ENCODE measurements at regions not wholly inside any gene's neighbourhood (a gene's known extent, or its start where the extent isn't known, plus 50 kb on each side); places are given as distances from the start of the nearest gene placed in this dataset.

DNA sequence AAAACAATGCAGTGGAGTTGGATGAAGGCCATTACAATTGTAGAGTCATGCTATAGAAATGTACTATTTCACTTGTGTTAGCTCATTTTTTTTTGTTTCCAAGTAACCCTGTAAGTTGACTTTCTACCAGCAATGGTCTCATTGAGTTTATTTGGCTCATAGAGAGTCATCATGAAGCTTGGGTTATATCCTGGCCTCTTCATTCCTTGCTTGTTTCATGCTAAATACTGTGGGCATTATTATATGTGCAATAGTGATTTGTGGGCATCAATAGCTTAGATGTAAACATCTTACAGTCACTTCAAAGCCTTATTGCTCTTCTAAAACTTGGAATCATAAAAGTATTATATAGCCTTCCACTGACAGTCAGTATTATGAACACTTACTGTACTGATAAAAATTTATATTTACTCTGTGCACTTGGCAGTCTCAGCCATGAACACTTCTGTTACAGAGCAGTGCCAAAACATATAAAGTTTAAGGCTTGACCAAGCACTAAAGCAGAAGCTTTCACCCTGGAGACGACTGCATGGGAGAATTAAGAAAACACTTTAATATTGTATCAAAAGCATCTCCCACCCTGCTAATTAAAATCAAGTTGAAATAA lies 751.2 kb downstream of the SATB2 start:
- DNase-seq (ENCODE audit: low read depth in 2 of 2): no peak

DNA sequence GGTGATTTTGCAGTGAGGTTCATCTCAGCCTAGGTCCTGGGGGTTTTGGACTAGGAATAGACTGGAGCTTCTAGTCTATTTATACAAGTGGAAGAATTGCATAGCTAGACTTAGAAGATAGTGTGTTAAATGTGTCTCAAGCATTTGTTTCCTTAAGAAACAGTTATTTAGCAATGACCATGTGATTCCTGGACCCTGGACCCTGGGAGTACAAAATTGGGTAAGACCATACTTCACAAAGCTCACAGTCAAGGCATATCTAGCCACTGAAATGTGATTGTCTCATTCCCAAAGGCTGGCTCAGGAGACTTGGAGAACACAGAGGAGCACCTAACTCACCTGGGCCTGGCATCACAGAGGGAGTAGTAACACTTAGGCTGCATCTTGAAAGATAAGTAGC lies 754.5 kb downstream of the SATB2 start:
- DNase-seq (ENCODE audit: low read depth in 2 of 2): no peak

DNA sequence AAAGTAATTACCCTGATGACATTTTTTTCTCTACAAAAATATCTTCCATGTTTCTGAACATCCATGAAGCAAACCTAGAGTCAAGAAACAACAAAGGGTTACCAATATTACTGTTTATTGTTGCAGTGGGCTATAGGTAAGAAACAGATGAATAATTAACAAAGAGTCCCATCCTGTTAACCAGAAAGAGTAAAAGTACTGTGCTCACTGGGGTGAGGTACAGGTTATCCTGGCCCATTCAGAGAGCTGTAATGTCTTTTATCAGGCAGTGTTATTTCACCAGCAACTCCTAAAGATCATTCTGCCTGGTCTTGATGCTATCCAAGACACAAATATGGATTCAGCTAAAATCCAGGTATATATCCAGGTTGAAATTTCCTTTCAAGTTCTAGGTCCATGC lies 754.9 kb downstream of the SATB2 start:
- no peak for DNase-seq (ENCODE audit: low read depth in 2 of 2)

- DNase-seq (ENCODE audit: low read depth in 2 of 2): no peak
Measured at GRCh38 chr2:198701481-198701880, 756.3 kb downstream of the SATB2 start.

DNA sequence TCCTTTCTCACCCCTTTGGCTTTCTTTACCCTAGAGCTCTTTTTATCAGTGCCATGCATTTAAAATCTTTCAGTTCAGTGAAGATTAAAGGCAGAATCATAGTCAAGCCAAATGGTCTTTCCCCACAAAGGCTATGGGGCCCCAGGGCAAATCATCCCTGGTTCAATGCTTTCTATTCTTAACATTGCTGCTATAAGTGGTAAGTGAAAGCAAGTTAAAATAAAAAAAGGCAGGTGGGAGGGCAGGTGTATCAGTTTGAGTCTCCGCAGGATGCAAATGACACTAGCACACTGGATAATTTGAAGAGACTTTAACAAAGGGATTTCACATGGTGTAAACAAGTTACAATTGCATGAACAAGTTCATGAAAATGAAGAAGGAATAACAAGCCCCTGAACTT lies 757.4 kb downstream of the SATB2 start:
- no peak for DNase-seq (ENCODE audit: low read depth in 2 of 2)

GRCh38 chr2:198698230-198698629 lies 759.5 kb downstream of the SATB2 start:
- DNase-seq (ENCODE audit: low read depth in 2 of 2): no peak

DNA sequence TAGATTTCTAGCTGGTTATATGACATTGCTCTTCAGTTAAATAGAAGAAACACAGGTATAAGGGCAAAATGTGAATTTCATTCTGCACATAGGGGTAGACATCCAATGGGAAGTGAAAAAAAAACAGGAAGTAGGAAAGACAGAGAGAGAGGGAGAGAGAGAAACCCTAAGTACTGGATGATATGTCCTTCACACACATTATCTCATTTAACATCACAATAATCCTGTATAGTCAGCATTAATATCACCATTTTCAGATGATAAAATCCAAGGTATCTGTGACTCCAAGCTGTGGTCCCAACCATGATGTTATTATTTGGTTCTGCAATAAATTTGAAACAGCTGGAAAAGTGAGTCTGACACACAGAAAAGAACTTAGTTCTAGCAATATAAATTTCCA lies 759.9 kb downstream of the SATB2 start:
- DNase-seq (ENCODE audit: low read depth in 2 of 2): no peak

DNA sequence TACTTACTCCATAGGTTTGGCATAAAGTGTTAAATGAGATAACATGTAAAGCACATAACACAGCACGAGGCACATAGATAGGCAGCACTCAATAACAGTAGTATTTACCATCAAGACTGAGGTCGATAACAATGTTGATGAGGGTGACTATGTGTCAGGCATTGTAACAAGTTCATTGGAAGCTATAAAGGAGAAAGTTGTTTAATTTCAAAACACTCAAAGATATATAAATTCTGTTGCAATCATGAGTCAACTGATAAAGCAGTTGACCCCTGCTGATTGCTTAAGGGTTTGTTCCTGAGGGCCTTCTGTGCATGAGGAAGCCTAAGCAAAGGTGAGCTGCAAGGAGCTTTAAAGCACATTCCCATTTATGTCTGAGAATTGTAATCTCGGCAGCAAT lies 760.5 kb downstream of the SATB2 start:
- no peak for DNase-seq (ENCODE audit: low read depth in 2 of 2)

DNA sequence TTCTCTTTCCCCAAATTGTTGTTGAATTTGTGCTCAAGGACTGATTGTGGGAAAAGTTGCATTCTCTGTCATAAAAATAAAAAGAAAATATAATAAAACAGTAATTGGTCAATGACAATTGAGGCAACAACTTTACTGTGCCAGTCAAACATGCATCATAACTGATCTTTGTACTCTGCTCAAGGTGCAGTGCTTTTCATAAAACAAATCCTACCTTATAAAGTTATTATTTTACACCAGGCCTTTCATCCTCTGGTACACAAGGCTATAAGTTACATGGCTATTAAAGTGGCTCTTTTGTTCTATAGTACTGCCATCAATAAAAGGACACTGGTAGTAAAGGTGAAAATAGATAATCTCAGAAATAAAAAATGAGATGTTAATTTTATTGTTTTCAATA lies 761.9 kb downstream of the SATB2 start:
- no peak for DNase-seq (ENCODE audit: low read depth in 2 of 2)

DNA sequence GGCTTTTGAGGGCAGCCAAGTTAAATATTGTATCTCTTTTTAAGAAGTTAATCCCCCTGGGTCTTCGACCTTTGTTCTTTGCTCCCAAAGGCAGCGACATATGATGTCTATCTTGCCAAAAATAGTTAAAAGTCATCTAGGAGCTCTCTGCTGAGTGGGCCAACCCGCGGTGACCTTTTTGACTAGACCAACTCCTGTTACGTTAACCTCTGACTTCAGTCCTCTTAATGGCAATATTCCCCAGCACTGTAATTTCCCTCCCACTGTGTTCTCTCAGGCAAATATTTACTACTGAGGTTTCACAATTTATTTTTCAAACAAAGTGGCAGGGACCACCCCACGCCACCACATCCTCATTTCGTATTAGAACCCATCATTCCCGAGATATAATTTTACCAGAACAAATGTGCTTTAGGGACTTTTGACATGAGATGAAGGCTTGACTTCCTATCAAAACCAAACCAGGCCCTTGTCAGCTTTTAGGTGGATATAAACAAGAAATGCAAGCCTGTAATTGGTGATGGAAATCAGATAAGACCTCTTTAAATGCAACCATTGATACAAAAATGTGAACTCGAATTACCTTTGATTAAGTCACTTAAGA lies 764.7 kb downstream of the SATB2 start:
- DNase-seq (ENCODE audit: low read depth in 2 of 2): no peak

GRCh38 chr2:198691236-198691635 lies 766.5 kb downstream of the SATB2 start:
- DNase-seq (ENCODE audit: low read depth in 2 of 2): no peak

- DNase-seq (ENCODE audit: low read depth in 2 of 2): no peak
Measured at GRCh38 chr2:198664321-198664720, 793.4 kb downstream of the SATB2 start.

GRCh38 chr2:198662905-198663304 lies 794.8 kb downstream of the SATB2 start:
- no peak for DNase-seq (ENCODE audit: low read depth in 2 of 2)

GRCh38 chr2:198660501-198660900 lies 797.2 kb downstream of the SATB2 start:
- no peak for DNase-seq (ENCODE audit: low read depth in 2 of 2)

DNA sequence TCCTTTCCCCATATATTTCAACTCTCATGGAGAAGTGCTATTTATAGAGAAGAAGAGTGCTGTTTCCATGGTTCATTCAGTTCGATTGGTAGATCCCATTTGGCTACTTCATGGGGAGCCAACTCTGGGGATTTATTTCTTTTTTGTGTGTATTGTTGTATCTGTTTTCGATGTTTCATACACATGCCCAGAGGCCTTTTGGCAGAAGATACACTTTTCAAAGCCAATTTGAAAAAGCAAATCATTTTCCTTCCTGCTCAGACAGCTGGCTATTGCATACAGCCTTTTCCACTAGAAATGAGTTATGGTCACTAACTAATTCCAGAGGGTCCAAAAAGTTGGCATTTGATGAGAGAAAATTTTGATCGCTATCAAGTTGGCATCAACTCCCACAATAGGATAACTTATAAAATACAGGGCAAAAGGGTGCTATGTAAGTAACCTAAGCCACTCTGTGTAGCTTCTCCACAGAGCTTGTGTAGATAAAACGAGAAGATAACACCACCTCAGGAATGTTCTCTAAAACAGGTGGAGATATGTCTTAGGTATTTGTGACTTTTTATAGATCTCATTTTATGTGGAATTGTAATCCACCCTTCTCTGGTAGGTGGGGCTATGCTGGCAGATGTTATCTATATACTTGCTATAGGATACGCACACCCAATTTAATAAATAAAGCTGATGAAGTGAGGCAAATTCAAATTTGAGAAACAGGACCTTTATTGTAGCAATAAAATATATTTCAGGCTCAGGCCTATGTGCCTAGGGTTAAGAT lies 798.5 kb downstream of the SATB2 start:
- DNase-seq (ENCODE audit: low read depth in 2 of 2): no peak

DNA sequence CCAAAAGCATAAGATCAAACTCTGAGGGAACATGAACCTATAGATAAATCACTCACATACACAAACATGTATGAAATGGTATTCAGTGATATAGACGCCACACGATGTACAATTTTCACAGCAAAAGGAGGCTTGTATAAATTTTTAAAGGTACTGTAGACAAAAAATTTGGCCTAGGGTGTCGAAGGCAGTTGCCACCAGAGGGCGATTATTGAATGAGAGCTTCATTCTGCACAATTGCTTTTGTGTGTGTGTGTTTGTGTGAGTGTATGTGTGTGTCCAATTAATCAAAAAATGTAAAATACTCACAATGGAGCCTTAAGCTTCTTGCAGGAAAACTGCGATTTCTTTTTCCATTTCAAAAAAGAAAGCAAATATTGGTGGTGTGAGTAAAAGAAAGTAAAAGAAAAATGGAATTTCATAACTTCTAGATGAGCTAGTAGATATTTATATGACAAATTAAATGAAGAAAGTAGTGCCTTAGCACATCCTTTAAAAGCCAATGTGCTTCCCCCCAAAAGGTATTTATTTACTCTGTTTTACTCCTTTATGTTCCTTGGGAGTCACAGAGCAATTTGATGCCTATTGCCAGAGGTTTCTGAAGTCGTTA lies 800.1 kb downstream of the SATB2 start:
- DNase-seq (ENCODE audit: low read depth in 2 of 2): no peak

DNA sequence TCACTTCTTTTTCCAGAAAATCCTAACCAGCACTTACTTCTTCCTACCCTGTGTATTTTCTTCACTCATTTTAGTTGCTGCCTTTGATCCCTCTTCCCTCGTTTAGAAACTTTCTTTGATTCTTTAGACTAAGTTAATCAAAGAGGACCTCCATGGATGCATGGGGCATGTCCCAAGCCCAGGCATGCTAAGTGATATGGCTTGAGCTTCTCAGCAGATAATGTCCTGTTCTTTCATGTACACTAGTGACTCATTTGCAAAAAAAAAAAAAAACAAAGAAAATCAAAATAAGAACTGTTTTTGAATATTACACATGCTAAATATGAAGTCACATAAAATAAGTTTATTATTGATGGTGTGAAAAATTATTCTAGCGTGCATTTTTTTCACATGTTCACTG lies 800.9 kb downstream of the SATB2 start:
- DNase-seq (ENCODE audit: low read depth in 2 of 2): no peak

- DNase-seq (ENCODE audit: low read depth in 2 of 2): no peak
Measured at GRCh38 chr2:198654646-198655045, 803.1 kb downstream of the SATB2 start.

GRCh38 chr2:198653311-198653710 lies 804.4 kb downstream of the SATB2 start:
- DNase-seq (ENCODE audit: low read depth in 2 of 2): no peak

GRCh38 chr2:198652461-198652860 lies 805.3 kb downstream of the SATB2 start:
- DNase-seq (ENCODE audit: low read depth in 2 of 2): no peak

- no peak for DNase-seq (ENCODE audit: low read depth in 2 of 2)
Measured at GRCh38 chr2:198645816-198646215, 811.9 kb downstream of the SATB2 start.

GRCh38 chr2:198641161-198641560 lies 816.6 kb downstream of the SATB2 start:
- DNase-seq (ENCODE audit: low read depth in 2 of 2): no peak

- no peak for DNase-seq (ENCODE audit: low read depth in 2 of 2)
Measured at GRCh38 chr2:198640463-198640862, 817.3 kb downstream of the SATB2 start.
